ENCODE measurements at regions not wholly inside any gene's neighbourhood (a gene's known extent, or its start where the extent isn't known, plus 50 kb on each side); places are given as distances from the start of the nearest gene placed in this dataset.

- FAIRE-seq, result no peak
- H3K4me3 ChIP-seq (ENCODE audit: low read length in 3 of 3), result no peak overlapping the region
- no peak for TF ChIP-seq CTCF (IDR thresholded peaks at IDR 0.05; ENCODE audit: borderline replicate concordance, extremely low read depth, insufficient read depth)
- DNase-seq, result no peak
- H3K27ac ChIP-seq (ENCODE audit: low read depth in 2 of 2, low read length in 2 of 2), result no peak overlapping the region
- H3K9me3 ChIP-seq (ENCODE audit: control insufficient read depth in 2 of 3, insufficient read depth in 1 of 3, low read length in 3 of 3), result no peaks in the 10 kb centered on the region
- intact Hi-C loops (cut with DNase I), result no loop called here
- H3K36me3 ChIP-seq (ENCODE audit: control insufficient read depth in 2 of 3, insufficient read depth in 3 of 3, low read length in 3 of 3), result no peaks in the 10 kb centered on the region
- no peak overlapping the region for H3K9ac ChIP-seq (ENCODE audit: low read length in 3 of 3)
- H3K4me1 ChIP-seq (ENCODE audit: control insufficient read depth in 2 of 3, insufficient read depth in 2 of 3, low read depth in 1 of 3, low read length in 3 of 3), result peaks cover 0 to under 1% (median 0%) of the 10 kb centered on the region in 3 donors
- no peaks in the 10 kb centered on the region for H3K27me3 ChIP-seq (ENCODE audit: control insufficient read depth, insufficient read depth, low read length)
Measured at GRCh38 chr12:89075880-89076540, 276.3 kb downstream of the DUSP6 start.

- no peaks in the 10 kb centered on the region for H3K27me3 ChIP-seq (ENCODE audit: control insufficient read depth, insufficient read depth, low read length)
- no peaks in the 10 kb centered on the region for H3K9me3 ChIP-seq (ENCODE audit: control insufficient read depth in 2 of 3, insufficient read depth in 1 of 3, low read length in 3 of 3)
- H3K4me3 ChIP-seq (ENCODE audit: low read length in 3 of 3), result no peak overlapping the region
- no peak overlapping the region for H3K9ac ChIP-seq (ENCODE audit: low read length in 3 of 3)
- H3K27ac ChIP-seq (ENCODE audit: low read depth in 2 of 2, low read length in 2 of 2), result no peak overlapping the region
- no peaks in the 10 kb centered on the region for H3K36me3 ChIP-seq (ENCODE audit: control insufficient read depth in 2 of 3, insufficient read depth in 3 of 3, low read length in 3 of 3)
- no peaks in the 10 kb centered on the region for H3K4me1 ChIP-seq (ENCODE audit: control insufficient read depth in 2 of 3, insufficient read depth in 2 of 3, low read depth in 1 of 3, low read length in 3 of 3)
- no peak for TF ChIP-seq CTCF (IDR thresholded peaks at IDR 0.05; ENCODE audit: borderline replicate concordance, extremely low read depth, insufficient read depth)
- DNase-seq (no peak), FAIRE-seq (no peak)
- intact Hi-C loops (cut with DNase I), result no loop called here
Measured at GRCh38 chr12:89073659-89074058, 278.6 kb downstream of the DUSP6 start.

GRCh38 chr12:89073027-89073398 is 279.3 kb downstream of the DUSP6 start:
- DNase-seq (peak in 3 of 5 donors; percentile 22 to 58 (median 46)), FAIRE-seq (no peak)
- no peaks in the 10 kb centered on the region for H3K27me3 ChIP-seq (ENCODE audit: control insufficient read depth, insufficient read depth, low read length)
- no peaks in the 10 kb centered on the region for H3K36me3 ChIP-seq (ENCODE audit: control insufficient read depth in 2 of 3, insufficient read depth in 3 of 3, low read length in 3 of 3)
- no peak for TF ChIP-seq CTCF (IDR thresholded peaks at IDR 0.05; ENCODE audit: borderline replicate concordance, extremely low read depth, insufficient read depth)
- peak overlapping the region in 1 of 2 donors; percentile 15 for H3K27ac ChIP-seq (ENCODE audit: low read depth in 2 of 2, low read length in 2 of 2)
- H3K9me3 ChIP-seq (ENCODE audit: control insufficient read depth in 2 of 3, insufficient read depth in 1 of 3, low read length in 3 of 3), result no peaks in the 10 kb centered on the region
- no peak overlapping the region for H3K9ac ChIP-seq (ENCODE audit: low read length in 3 of 3)
- H3K4me3 ChIP-seq (ENCODE audit: low read length in 3 of 3), result no peak overlapping the region
- no peaks in the 10 kb centered on the region for H3K4me1 ChIP-seq (ENCODE audit: control insufficient read depth in 2 of 3, insufficient read depth in 2 of 3, low read depth in 1 of 3, low read length in 3 of 3)
- intact Hi-C loops (cut with DNase I), result no loop called here

Measured in kidney (tissue), 13 donors.